Body of pancreas (tissue), 4 donors: ENCODE measurements at regions not wholly inside any gene's neighbourhood (a gene's known extent, or its start where the extent isn't known, plus 50 kb on each side); places are given as distances from the start of the nearest gene placed in this dataset.

Source experiments
- ATAC-seq: fragments of 150-250 bp; one replicate; pipeline ENCODE4 v1.9.1; 2016
- DNase-seq, 4 donors: peaks; one replicate each; pipeline ENCODE4 v3.0.0-alpha.2; 2019
- H3K27ac ChIP-seq, 4 donors: fragments of 200-600 bp; sonication (generic); 1 replicate in 3 of 4; 2 replicates in 1 of 4; pipeline versions ENCODE4 v1.5.1 to v1.6.1; 2016 to 2019; ENCODE audit warnings: mild to moderate bottlenecking in 1 of 4, mixed read lengths in 1 of 4, moderate library complexity in 1 of 4
- H3K27me3 ChIP-seq, 2 donors: fragments of 200-600 bp; sonication (generic); one replicate each; pipeline ENCODE4 v1.6.0; 2016; ENCODE audit warnings: mild to moderate bottlenecking in 1 of 2
- H3K36me3 ChIP-seq, 2 donors: fragments of 200-600 bp; sonication (generic); replicated peaks in 1 of 2; 2 replicates each; pipeline ENCODE4 v1.5.1; 2016; ENCODE audit warnings: low read depth in 2 of 2; ENCODE audit not compliant: insufficient read depth in 1 of 2
- H3K4me1 ChIP-seq: fragments of 200-600 bp; sonication (generic); one replicate; pipeline ENCODE4 v1.6.0; 2016
- H3K4me3 ChIP-seq, 2 donors: fragments of 200-600 bp; sonication (generic); 1 replicate in 1 of 2; 2 replicates in 1 of 2; pipeline ENCODE4 v1.5.1; 2016 to 2019
- H3K9me3 ChIP-seq, 3 donors: fragments of 200-600 bp; sonication (generic); 1 replicate in 2 of 3; 2 replicates in 1 of 3; pipeline ENCODE4 v1.5.1; 2016
- CTCF ChIP-seq, 7 experiments: fragments of 450-650 bp in 4 of 7; fragments of 200-600 bp in 3 of 7; sonication (generic) in 3 of 7; IDR thresholded peaks; one replicate each; pipeline ENCODE4 v1.5.1; 2016 to 2019; ENCODE audit warnings: antibody characterized with exemption in 7 of 7
- POLR2A ChIP-seq, 3 donors: fragments of 450-650 bp; IDR thresholded peaks; one replicate each; pipeline ENCODE4 v1.6.1; 2016; ENCODE audit warnings: antibody characterized with exemption in 3 of 3, mild to moderate bottlenecking in 2 of 3
- WGBS, 2 donors: methylation state at CpG; one replicate each; pipeline ENCODE4 v1.1.5; 2017; 5-methylcytosine and 5-hydroxymethylcytosine counted together
- intact Hi-C: fragments of 100-400 bp; cut with DNase I; formaldehyde crosslinking; loops from one replicate; pipeline ENCODE4 v1.15.1; 2023

DNA sequence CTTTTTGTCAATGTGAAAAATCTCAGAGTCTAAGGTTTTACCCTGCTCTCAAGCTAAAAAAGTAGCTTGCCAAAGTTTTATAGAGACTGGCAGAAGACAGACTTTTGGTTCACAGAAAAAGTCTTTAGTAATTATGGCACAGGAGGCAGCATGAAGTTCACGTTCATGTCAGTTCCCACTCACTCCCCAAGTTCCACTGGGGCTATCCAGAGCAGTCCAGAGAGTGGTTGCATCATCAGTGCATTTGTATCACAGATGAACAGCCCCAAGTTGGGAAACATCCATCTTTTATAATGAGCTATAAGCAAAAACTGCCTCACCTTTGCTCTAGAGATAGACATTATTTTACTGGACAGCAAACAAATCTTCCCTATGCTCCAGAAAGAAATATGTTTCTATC lies 454.1 kb upstream of the AGTR1 start:
- no peaks in the 10 kb centered on the region for H3K27me3 ChIP-seq
- no peaks in the 10 kb centered on the region for H3K4me1 ChIP-seq
- no peaks in the 10 kb centered on the region for H3K9me3 ChIP-seq
- WGBS, 2 donors: 70 to 81% methylated on average over 1 of the region's 1 CpG
- intact Hi-C loops: no loop called here
- H3K27ac ChIP-seq: no peak overlapping the region
- DNase-seq: no peak
- TF ChIP-seq CTCF (IDR thresholded peaks at IDR 0.05) (no peak), POLR2A (IDR thresholded peaks at IDR 0.05) (no peak)
- ATAC-seq: no peak
- H3K36me3 ChIP-seq: no peaks in the 10 kb centered on the region
- no peak overlapping the region for H3K4me3 ChIP-seq

- H3K36me3 ChIP-seq: no peaks in the 10 kb centered on the region
- intact Hi-C loops: no loop called here
- H3K27me3 ChIP-seq: no peaks in the 10 kb centered on the region
- TF ChIP-seq CTCF (IDR thresholded peaks at IDR 0.05): no peak
- TF ChIP-seq POLR2A (IDR thresholded peaks at IDR 0.05): no peak
- no peak overlapping the region for H3K27ac ChIP-seq
- DNase-seq (no peak), ATAC-seq (no peak)
- 27 to 28% methylated on average over 3 of the region's 3 CpGs for WGBS, 2 donors
- no peak overlapping the region for H3K4me3 ChIP-seq
- H3K4me1 ChIP-seq: no peaks in the 10 kb centered on the region
- H3K9me3 ChIP-seq: no peaks in the 10 kb centered on the region
These were observed 451.3 kb upstream of the AGTR1 start for GRCh38 chr3:148246291-148246923.

DNA sequence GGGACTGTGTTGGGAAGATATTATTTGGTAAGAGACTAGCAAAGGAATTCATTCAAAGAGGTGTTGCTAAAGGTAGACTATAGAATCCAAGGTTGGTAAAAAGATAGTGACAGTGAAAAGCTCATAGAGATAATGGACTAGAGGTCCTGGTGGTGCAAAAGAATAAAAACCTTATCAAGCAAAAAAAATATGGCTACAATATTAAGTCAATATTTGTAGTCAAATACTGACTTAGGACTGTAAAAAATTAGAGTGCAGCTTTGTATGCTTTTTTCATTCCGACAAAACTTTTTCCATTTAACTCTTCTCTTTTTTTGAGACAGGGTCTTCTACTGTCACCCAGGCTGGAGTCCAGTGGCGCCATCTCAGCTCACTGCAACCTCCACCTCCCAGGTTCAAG lies 444.0 kb upstream of the AGTR1 start:
- Histone ChIP-seq H3K36me3 (no peaks in the 10 kb centered on the region), H3K27me3 (no peaks in the 10 kb centered on the region), H3K4me3 (no peak overlapping the region), H3K9me3 (no peaks in the 10 kb centered on the region), H3K27ac (no peak overlapping the region), H3K4me1 (peaks cover 16% of the 10 kb centered on the region)
- TF ChIP-seq POLR2A (IDR thresholded peaks at IDR 0.05) (no peak), CTCF (IDR thresholded peaks at IDR 0.05) (no peak)
- DNase-seq: no peak
- no peak for ATAC-seq
- 55 to 59% methylated on average over 2 of the region's 2 CpGs for WGBS, 2 donors
- intact Hi-C loops: no loop called here

- peaks cover 16% of the 10 kb centered on the region for H3K4me1 ChIP-seq
- ATAC-seq: no peak
- 81 to 96% methylated on average over 2 of the region's 2 CpGs for WGBS, 2 donors
These were observed 443.3 kb upstream of the AGTR1 start for GRCh38 chr3:148254402-148254801.

More at GRCh38 chr3:148254402-148254801, 443.3 kb upstream of the AGTR1 start:
- H3K36me3 ChIP-seq: no peaks in the 10 kb centered on the region
- no peaks in the 10 kb centered on the region for H3K9me3 ChIP-seq
- DNase-seq: no peak
- no peaks in the 10 kb centered on the region for H3K27me3 ChIP-seq
- intact Hi-C loops: no loop called here
- no peak overlapping the region for H3K27ac ChIP-seq
- H3K4me3 ChIP-seq: no peak overlapping the region
- no peak for TF ChIP-seq POLR2A (IDR thresholded peaks at IDR 0.05)
- no peak for TF ChIP-seq CTCF (IDR thresholded peaks at IDR 0.05)
